ENCODE measurements at regions not wholly inside any gene's neighbourhood (a gene's known extent, or its start where the extent isn't known, plus 50 kb on each side); places are given as distances from the start of the nearest gene placed in this dataset.

- Histone ChIP-seq H3K9me3 (ENCODE audit: control insufficient read depth, low read length) (no peaks in the 10 kb centered on the region), H3K36me3 (ENCODE audit: control insufficient read depth, insufficient read depth, low read length) (no peaks in the 10 kb centered on the region), H3K27ac (ENCODE audit: insufficient read depth, low read depth, low read length, poor library complexity, severe bottlenecking) (no peak overlapping the region), H3K27me3 (ENCODE audit: control insufficient read depth, insufficient read depth, low read length, poor library complexity, severe bottlenecking) (no peaks in the 10 kb centered on the region), H3K4me1 (ENCODE audit: control insufficient read depth, insufficient read depth, low read length) (no peaks in the 10 kb centered on the region), H3K4me3 (ENCODE audit: insufficient read depth, low read depth, low read length) (no peak overlapping the region)
- 77 to 100% methylated on average over 1 of the region's 1 CpG for WGBS, 2 experiments
Observed at GRCh38 chr3:31445701-31446100, 87.0 kb upstream of the STT3B start.

- H3K4me3 ChIP-seq (ENCODE audit: insufficient read depth, low read depth, low read length): no peak overlapping the region
- 94 to 100% methylated on average over 1 of the region's 1 CpG for WGBS, 2 experiments
Observed at GRCh38 chr3:31448035-31448881, 84.5 kb upstream of the STT3B start.

GRCh38 chr3:31448882-31449243, 83.9 kb upstream of the STT3B start:
- no peaks in the 10 kb centered on the region for H3K9me3 ChIP-seq (ENCODE audit: control insufficient read depth, low read length)
- H3K4me1 ChIP-seq (ENCODE audit: control insufficient read depth, insufficient read depth, low read length): no peaks in the 10 kb centered on the region
- H3K36me3 ChIP-seq (ENCODE audit: control insufficient read depth, insufficient read depth, low read length): no peaks in the 10 kb centered on the region
- 89 to 100% methylated on average over 1 of the region's 1 CpG for whole genome bisulfite sequencing, 2 experiments
- no peaks in the 10 kb centered on the region for H3K27me3 ChIP-seq (ENCODE audit: control insufficient read depth, insufficient read depth, low read length, poor library complexity, severe bottlenecking)
- no peak overlapping the region for H3K27ac ChIP-seq (ENCODE audit: insufficient read depth, low read depth, low read length, poor library complexity, severe bottlenecking)
- no peak overlapping the region for H3K4me3 ChIP-seq (ENCODE audit: insufficient read depth, low read depth, low read length)

More at GRCh38 chr3:31448035-31448881, 84.5 kb upstream of the STT3B start:
- Histone ChIP-seq H3K4me1 (ENCODE audit: control insufficient read depth, insufficient read depth, low read length) (no peaks in the 10 kb centered on the region), H3K27ac (ENCODE audit: insufficient read depth, low read depth, low read length, poor library complexity, severe bottlenecking) (no peak overlapping the region), H3K27me3 (ENCODE audit: control insufficient read depth, insufficient read depth, low read length, poor library complexity, severe bottlenecking) (no peaks in the 10 kb centered on the region), H3K9me3 (ENCODE audit: control insufficient read depth, low read length) (no peaks in the 10 kb centered on the region), H3K36me3 (ENCODE audit: control insufficient read depth, insufficient read depth, low read length) (no peaks in the 10 kb centered on the region)

- WGBS, 2 experiments: 100% methylated on average over 1 of the region's 1 CpG; no CpG with 5 or more reads in 1 of the 2 experiments
- H3K27ac ChIP-seq (ENCODE audit: insufficient read depth, low read depth, low read length, poor library complexity, severe bottlenecking): no peak overlapping the region
- H3K4me3 ChIP-seq (ENCODE audit: insufficient read depth, low read depth, low read length): no peak overlapping the region
- H3K9me3 ChIP-seq (ENCODE audit: control insufficient read depth, low read length): no peaks in the 10 kb centered on the region
- H3K36me3 ChIP-seq (ENCODE audit: control insufficient read depth, insufficient read depth, low read length): no peaks in the 10 kb centered on the region
- no peaks in the 10 kb centered on the region for H3K4me1 ChIP-seq (ENCODE audit: control insufficient read depth, insufficient read depth, low read length)
- H3K27me3 ChIP-seq (ENCODE audit: control insufficient read depth, insufficient read depth, low read length, poor library complexity, severe bottlenecking): no peaks in the 10 kb centered on the region
Observed at GRCh38 chr3:31449318-31449717, 83.4 kb upstream of the STT3B start.

- no peaks in the 10 kb centered on the region for H3K27me3 ChIP-seq (ENCODE audit: control insufficient read depth, insufficient read depth, low read length, poor library complexity, severe bottlenecking)
- no peaks in the 10 kb centered on the region for H3K36me3 ChIP-seq (ENCODE audit: control insufficient read depth, insufficient read depth, low read length)
- no peaks in the 10 kb centered on the region for H3K9me3 ChIP-seq (ENCODE audit: control insufficient read depth, low read length)
- no peak overlapping the region for H3K4me3 ChIP-seq (ENCODE audit: insufficient read depth, low read depth, low read length)
- H3K27ac ChIP-seq (ENCODE audit: insufficient read depth, low read depth, low read length, poor library complexity, severe bottlenecking): no peak overlapping the region
- H3K4me1 ChIP-seq (ENCODE audit: control insufficient read depth, insufficient read depth, low read length): no peaks in the 10 kb centered on the region
Observed at GRCh38 chr3:31450345-31450744, 82.4 kb upstream of the STT3B start.

- Histone ChIP-seq H3K4me3 (ENCODE audit: insufficient read depth, low read depth, low read length) (no peak overlapping the region), H3K27ac (ENCODE audit: insufficient read depth, low read depth, low read length, poor library complexity, severe bottlenecking) (no peak overlapping the region), H3K9me3 (ENCODE audit: control insufficient read depth, low read length) (no peaks in the 10 kb centered on the region), H3K4me1 (ENCODE audit: control insufficient read depth, insufficient read depth, low read length) (no peaks in the 10 kb centered on the region), H3K27me3 (ENCODE audit: control insufficient read depth, insufficient read depth, low read length, poor library complexity, severe bottlenecking) (no peaks in the 10 kb centered on the region), H3K36me3 (ENCODE audit: control insufficient read depth, insufficient read depth, low read length) (no peaks in the 10 kb centered on the region)
- 94 to 95% methylated on average over 24 of the region's 24 CpGs for WGBS, 2 experiments
Observed at GRCh38 chr3:31452495-31453106, 80.1 kb upstream of the STT3B start.

GRCh38 chr3:31453430-31453829, 79.3 kb upstream of the STT3B start:
- no peaks in the 10 kb centered on the region for H3K4me1 ChIP-seq (ENCODE audit: control insufficient read depth, insufficient read depth, low read length)
- no peaks in the 10 kb centered on the region for H3K36me3 ChIP-seq (ENCODE audit: control insufficient read depth, insufficient read depth, low read length)
- no peaks in the 10 kb centered on the region for H3K9me3 ChIP-seq (ENCODE audit: control insufficient read depth, low read length)
- no peaks in the 10 kb centered on the region for H3K27me3 ChIP-seq (ENCODE audit: control insufficient read depth, insufficient read depth, low read length, poor library complexity, severe bottlenecking)
- no peak overlapping the region for H3K4me3 ChIP-seq (ENCODE audit: insufficient read depth, low read depth, low read length)
- 93 to 94% methylated on average over 8 of the region's 8 CpGs for WGBS, 2 experiments
- H3K27ac ChIP-seq (ENCODE audit: insufficient read depth, low read depth, low read length, poor library complexity, severe bottlenecking): no peak overlapping the region

- 94 to 95% methylated on average over 5 of the region's 5 CpGs for WGBS, 2 experiments
- Histone ChIP-seq H3K27ac (ENCODE audit: insufficient read depth, low read depth, low read length, poor library complexity, severe bottlenecking) (no peak overlapping the region), H3K36me3 (ENCODE audit: control insufficient read depth, insufficient read depth, low read length) (no peaks in the 10 kb centered on the region), H3K4me1 (ENCODE audit: control insufficient read depth, insufficient read depth, low read length) (no peaks in the 10 kb centered on the region), H3K4me3 (ENCODE audit: insufficient read depth, low read depth, low read length) (no peak overlapping the region), H3K9me3 (ENCODE audit: control insufficient read depth, low read length) (no peaks in the 10 kb centered on the region), H3K27me3 (ENCODE audit: control insufficient read depth, insufficient read depth, low read length, poor library complexity, severe bottlenecking) (no peaks in the 10 kb centered on the region)
Observed at GRCh38 chr3:31455524-31455923, 77.2 kb upstream of the STT3B start.

GRCh38 chr3:31456373-31456772, 76.4 kb upstream of the STT3B start:
- no peak overlapping the region for H3K4me3 ChIP-seq (ENCODE audit: insufficient read depth, low read depth, low read length)
- no peak overlapping the region for H3K27ac ChIP-seq (ENCODE audit: insufficient read depth, low read depth, low read length, poor library complexity, severe bottlenecking)
- H3K36me3 ChIP-seq (ENCODE audit: control insufficient read depth, insufficient read depth, low read length): no peaks in the 10 kb centered on the region
- H3K27me3 ChIP-seq (ENCODE audit: control insufficient read depth, insufficient read depth, low read length, poor library complexity, severe bottlenecking): no peaks in the 10 kb centered on the region
- no peaks in the 10 kb centered on the region for H3K9me3 ChIP-seq (ENCODE audit: control insufficient read depth, low read length)
- 92 to 93% methylated on average over 2 to 3 of the region's 3 CpGs for WGBS, 2 experiments
- H3K4me1 ChIP-seq (ENCODE audit: control insufficient read depth, insufficient read depth, low read length): no peaks in the 10 kb centered on the region

- Histone ChIP-seq H3K27ac (ENCODE audit: insufficient read depth, low read depth, low read length, poor library complexity, severe bottlenecking) (no peak overlapping the region), H3K27me3 (ENCODE audit: control insufficient read depth, insufficient read depth, low read length, poor library complexity, severe bottlenecking) (no peaks in the 10 kb centered on the region), H3K9me3 (ENCODE audit: control insufficient read depth, low read length) (no peaks in the 10 kb centered on the region), H3K4me1 (ENCODE audit: control insufficient read depth, insufficient read depth, low read length) (no peaks in the 10 kb centered on the region), H3K36me3 (ENCODE audit: control insufficient read depth, insufficient read depth, low read length) (no peaks in the 10 kb centered on the region), H3K4me3 (ENCODE audit: insufficient read depth, low read depth, low read length) (no peak overlapping the region)
- WGBS, 2 experiments: 97 to 100% methylated on average over 2 of the region's 2 CpGs
Observed at GRCh38 chr3:31461426-31461825, 71.3 kb upstream of the STT3B start.

Data from ectodermal cell (in vitro differentiated cells).